ENCODE measurements at regions not wholly inside any gene's neighbourhood (a gene's known extent, or its start where the extent isn't known, plus 50 kb on each side); places are given as distances from the start of the nearest gene placed in this dataset.

GRCh38 chr22:47543447-47543846 is 781.0 kb downstream of the TBC1D22A start:
- no peaks in the 10 kb centered on the region for H3K36me3 Mint-ChIP-seq (ENCODE audit: low read depth)
- no peak overlapping the region for H3K4me3 Mint-ChIP-seq
- peaks cover 16% of the 10 kb centered on the region for H3K27me3 Mint-ChIP-seq (ENCODE audit: low read depth)
- peaks cover 6% of the 10 kb centered on the region for H3K4me1 Mint-ChIP-seq
- H3K9me3 Mint-ChIP-seq: peaks cover 33% of the 10 kb centered on the region
- H3K27ac Mint-ChIP-seq: no peak overlapping the region
- TF ChIP-seq, protein P1, sequence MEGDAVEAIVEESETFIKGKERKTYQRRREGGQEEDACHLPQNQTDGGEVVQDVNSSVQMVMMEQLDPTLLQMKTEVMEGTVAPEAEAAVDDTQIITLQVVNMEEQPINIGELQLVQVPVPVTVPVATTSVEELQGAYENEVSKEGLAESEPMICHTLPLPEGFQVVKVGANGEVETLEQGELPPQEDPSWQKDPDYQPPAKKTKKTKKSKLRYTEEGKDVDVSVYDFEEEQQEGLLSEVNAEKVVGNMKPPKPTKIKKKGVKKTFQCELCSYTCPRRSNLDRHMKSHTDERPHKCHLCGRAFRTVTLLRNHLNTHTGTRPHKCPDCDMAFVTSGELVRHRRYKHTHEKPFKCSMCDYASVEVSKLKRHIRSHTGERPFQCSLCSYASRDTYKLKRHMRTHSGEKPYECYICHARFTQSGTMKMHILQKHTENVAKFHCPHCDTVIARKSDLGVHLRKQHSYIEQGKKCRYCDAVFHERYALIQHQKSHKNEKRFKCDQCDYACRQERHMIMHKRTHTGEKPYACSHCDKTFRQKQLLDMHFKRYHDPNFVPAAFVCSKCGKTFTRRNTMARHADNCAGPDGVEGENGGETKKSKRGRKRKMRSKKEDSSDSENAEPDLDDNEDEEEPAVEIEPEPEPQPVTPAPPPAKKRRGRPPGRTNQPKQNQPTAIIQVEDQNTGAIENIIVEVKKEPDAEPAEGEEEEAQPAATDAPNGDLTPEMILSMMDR (IDR thresholded peaks at IDR 0.05; ENCODE audit: unreplicated experiment in 3 of 3): no peak

DNA sequence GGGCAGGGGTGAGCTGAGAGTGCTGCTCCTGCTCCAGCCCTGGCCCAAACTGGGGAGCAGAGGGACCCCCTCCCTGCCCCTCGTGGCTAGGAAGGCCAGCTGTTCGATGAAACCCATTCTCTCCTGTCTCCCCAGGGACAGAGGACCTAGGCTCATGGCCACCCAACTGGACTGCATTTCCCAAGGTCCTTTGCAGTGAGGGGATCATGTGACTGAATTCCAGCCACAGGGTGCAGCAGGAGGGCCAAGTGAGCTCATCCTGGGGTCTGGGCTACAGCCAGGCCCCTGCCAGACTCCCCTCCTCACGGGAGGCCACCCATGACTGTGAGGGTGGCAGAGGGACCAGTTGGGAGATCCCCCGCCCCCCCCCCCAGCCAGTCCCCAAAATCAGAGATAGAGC is 777.6 kb downstream of the TBC1D22A start:
- Mint-ChIP-seq H3K4me3 (no peak overlapping the region), H3K27ac (no peak overlapping the region), H3K36me3 (ENCODE audit: low read depth) (peaks cover 3% of the 10 kb centered on the region), H3K4me1 (no peaks in the 10 kb centered on the region), H3K9me3 (peaks cover 32% of the 10 kb centered on the region), H3K27me3 (ENCODE audit: low read depth) (peaks cover 8% of the 10 kb centered on the region)
- TF ChIP-seq, protein P1 (IDR thresholded peaks at IDR 0.05; ENCODE audit: unreplicated experiment in 3 of 3): no peak

GRCh38 chr22:47539374-47539773 is 776.9 kb downstream of the TBC1D22A start:
- Mint-ChIP-seq H3K9me3 (peaks cover 32% of the 10 kb centered on the region), H3K4me1 (peaks cover 1% of the 10 kb centered on the region), H3K27me3 (ENCODE audit: low read depth) (peaks cover 8% of the 10 kb centered on the region), H3K36me3 (ENCODE audit: low read depth) (peaks cover 3% of the 10 kb centered on the region), H3K27ac (no peak overlapping the region), H3K4me3 (no peak overlapping the region)
- TF ChIP-seq, protein P1 (IDR thresholded peaks at IDR 0.05; ENCODE audit: unreplicated experiment in 3 of 3): no peak

DNA sequence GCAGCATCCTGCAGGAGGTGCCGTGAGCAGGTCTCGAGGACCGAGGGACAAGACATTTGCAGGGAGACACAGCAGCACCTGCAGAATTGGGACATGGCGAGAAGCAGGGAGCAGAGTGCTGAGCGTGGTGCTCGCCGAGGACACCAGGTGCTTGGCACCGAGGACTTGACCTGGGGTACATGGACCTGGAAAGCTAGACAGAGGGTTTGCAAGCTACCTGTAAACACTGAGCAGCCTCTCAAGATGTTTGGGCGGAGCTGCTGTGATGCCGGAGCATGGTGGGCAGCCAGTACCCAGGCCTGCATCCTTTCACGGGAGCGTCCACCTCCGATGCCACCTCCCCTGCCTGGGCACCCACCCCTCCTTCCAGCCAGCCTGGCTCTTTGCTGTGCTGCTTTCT is 773.2 kb downstream of the TBC1D22A start:
- H3K4me3 Mint-ChIP-seq: no peak overlapping the region
- H3K4me1 Mint-ChIP-seq: peaks cover 6% of the 10 kb centered on the region
- peaks cover 16% of the 10 kb centered on the region for H3K27me3 Mint-ChIP-seq (ENCODE audit: low read depth)
- H3K9me3 Mint-ChIP-seq: peaks cover 27% of the 10 kb centered on the region
- H3K27ac Mint-ChIP-seq: no peak overlapping the region
- TF ChIP-seq, protein P1 (IDR thresholded peaks at IDR 0.05; ENCODE audit: unreplicated experiment in 3 of 3): no peak
- peaks cover 3% of the 10 kb centered on the region for H3K36me3 Mint-ChIP-seq (ENCODE audit: low read depth)

GRCh38 chr22:47534804-47535410 is 772.5 kb downstream of the TBC1D22A start:
- Mint-ChIP-seq H3K36me3 (ENCODE audit: low read depth) (peaks cover 3% of the 10 kb centered on the region), H3K27ac (peak overlapping the region in 1 of 3 experiments; percentile 5), H3K9me3 (peaks cover 27% of the 10 kb centered on the region), H3K4me3 (no peak overlapping the region), H3K4me1 (peaks cover 6% of the 10 kb centered on the region), H3K27me3 (ENCODE audit: low read depth) (peaks cover 16% of the 10 kb centered on the region)
- TF ChIP-seq, protein P1 (IDR thresholded peaks at IDR 0.05; ENCODE audit: unreplicated experiment in 3 of 3): no peak

Measured in nephron (organoid).